GM23338 (cell line): ENCODE measurements at regions not wholly inside any gene's neighbourhood (a gene's known extent, or its start where the extent isn't known, plus 50 kb on each side); places are given as distances from the start of the nearest gene placed in this dataset.

Experiments used
- ATAC-seq: fragments of 200-7000 bp; cut with Tn5 transposase; 3 replicates; pipeline ENCODE4 v1.9.1; 2020
- DNase-seq: peaks from one replicate; pipeline ENCODE4 v3.0.0-alpha.2; 2015; ENCODE audit warnings: low spot score
- H2AFZ ChIP-seq: fragments of 200-600 bp; sonication (generic); 2 replicates; pipeline ENCODE4 v1.8.0; 2016; ENCODE audit warnings: antibody characterized with exemption, mild to moderate bottlenecking, moderate library complexity
- H3F3A ChIP-seq: fragments of 200-600 bp; sonication (generic); replicated peaks from 2 replicates; pipeline ENCODE4 v1.8.0; 2017; ENCODE audit warnings: antibody characterized with exemption, mixed run types, low read depth
- H3K27ac ChIP-seq: fragments of 200-600 bp; sonication (generic); 2 replicates; pipeline ENCODE4 v1.6.1; 2016; ENCODE audit warnings: low read depth
- H3K27me3 ChIP-seq: fragments of 200-600 bp; sonication (generic); 2 replicates; pipeline ENCODE4 v1.8.0; 2016; ENCODE audit warnings: mild to moderate bottlenecking, mixed run types, moderate library complexity; ENCODE audit not compliant: insufficient read depth
- H3K36me3 ChIP-seq: fragments of 200-600 bp; sonication (generic); 2 replicates; pipeline ENCODE4 v1.8.0; 2016; ENCODE audit warnings: mild to moderate bottlenecking; ENCODE audit not compliant: insufficient read depth
- H3K4me1 ChIP-seq: fragments of 200-600 bp; sonication (generic); 2 replicates; pipeline ENCODE4 v1.8.0; 2016; ENCODE audit warnings: mild to moderate bottlenecking, moderate library complexity; ENCODE audit not compliant: insufficient read depth
- H3K4me2 ChIP-seq: fragments of 200-600 bp; sonication (generic); 2 replicates; pipeline ENCODE4 v1.7.1; 2017; ENCODE audit warnings: mixed run types
- H3K4me3 ChIP-seq: fragments of 200-600 bp; sonication (generic); 2 replicates; pipeline ENCODE4 v1.6.1; 2016; ENCODE audit warnings: mixed run types
- H3K79me2 ChIP-seq: fragments of 200-600 bp; sonication (generic); replicated peaks from 2 replicates; pipeline ENCODE4 v1.8.0; 2017; ENCODE audit warnings: mild to moderate bottlenecking; ENCODE audit not compliant: insufficient read depth
- H3K9me2 ChIP-seq: fragments of 200-600 bp; sonication (generic); 2 replicates; pipeline ENCODE4 v1.8.0; 2017; ENCODE audit not compliant: insufficient read depth
- H4K20me1 ChIP-seq: fragments of 200-600 bp; sonication (generic); replicated peaks from 2 replicates; pipeline ENCODE4 v1.8.0; 2017; ENCODE audit warnings: mild to moderate bottlenecking; ENCODE audit not compliant: insufficient read depth
- H3K27ac Mint-ChIP-seq: 2 replicates; pipeline ENCODE4 v1.8.0; 2020; ENCODE audit warnings: inconsistent platforms, mild to moderate bottlenecking, moderate library complexity, mixed read lengths
- H3K27me3 Mint-ChIP-seq: 3 replicates; pipeline ENCODE4 v1.8.0; 2022; ENCODE audit warnings: low read depth, mild to moderate bottlenecking, moderate library complexity, mixed read lengths, inconsistent platforms; ENCODE audit not compliant: insufficient read depth, poor library complexity
- H3K36me3 Mint-ChIP-seq: 3 replicates; pipeline ENCODE4 v1.8.0; 2021; ENCODE audit warnings: low read depth, mild to moderate bottlenecking, inconsistent platforms, moderate library complexity, mixed read lengths
- H3K4me1 Mint-ChIP-seq: 3 replicates; pipeline ENCODE4 v1.8.0; 2020; ENCODE audit warnings: mild to moderate bottlenecking, inconsistent platforms, mixed read lengths
- H3K4me3 Mint-ChIP-seq: 3 replicates; pipeline ENCODE4 v1.8.0; 2021; ENCODE audit warnings: moderate library complexity, mild to moderate bottlenecking, inconsistent platforms, mixed read lengths
- H3K9me3 Mint-ChIP-seq: 3 replicates; pipeline ENCODE4 v1.8.0; 2020; ENCODE audit warnings: moderate library complexity, mild to moderate bottlenecking, inconsistent platforms, mixed read lengths
- CREB1 ChIP-seq: fragments of 250-450 bp; sonication (Bioruptor Pico); IDR thresholded peaks from 2 replicates; pipeline ENCODE4 v1.5.0; 2020; ENCODE audit warnings: low read depth, mild to moderate bottlenecking, moderate library complexity
- ETS1 ChIP-seq: IDR thresholded peaks from 2 replicates; pipeline ENCODE4 v1.6.1; 2016; ENCODE audit warnings: antibody characterized with exemption
- EZH2 ChIP-seq: fragments of 200-600 bp; sonication (generic); IDR thresholded peaks from one replicate; pipeline ENCODE4 v1.8.0; 2017; ENCODE audit warnings: antibody characterized with exemption, mild to moderate bottlenecking, low read depth; ENCODE audit not compliant: unreplicated experiment
- EZH2phosphoT487 ChIP-seq: fragments of 200-600 bp; sonication (generic); IDR thresholded peaks from one replicate; pipeline ENCODE4 v1.8.1; 2018; ENCODE audit warnings: antibody characterized with exemption; ENCODE audit not compliant: unreplicated experiment
- JUNB ChIP-seq: IDR thresholded peaks from one replicate; pipeline ENCODE4 v1.6.1; 2016; ENCODE audit warnings: antibody characterized with exemption; ENCODE audit not compliant: unreplicated experiment
- NANOG ChIP-seq: IDR thresholded peaks from 2 replicates; pipeline ENCODE4 v1.6.1; 2016; ENCODE audit warnings: antibody characterized with exemption, borderline replicate concordance
- POLR2AphosphoS5 ChIP-seq: IDR thresholded peaks from 2 replicates; pipeline ENCODE4 v1.6.1; 2016; ENCODE audit warnings: antibody characterized with exemption, low read depth
- REST ChIP-seq: IDR thresholded peaks from one replicate; pipeline ENCODE4 v1.6.1; 2018; ENCODE audit warnings: antibody characterized with exemption; ENCODE audit not compliant: unreplicated experiment
- ZNF114 ChIP-seq: fragments of 250-450 bp; sonication (Bioruptor Pico); IDR thresholded peaks from 2 replicates; pipeline ENCODE4 v1.5.0; 2020; ENCODE audit warnings: mild to moderate bottlenecking, moderate library complexity
- ZNF331 ChIP-seq: fragments of 250-450 bp; sonication (Bioruptor Pico); IDR thresholded peaks from 2 replicates; pipeline ENCODE4 v1.5.0; 2020; ENCODE audit warnings: low read depth, mild to moderate bottlenecking, moderate library complexity

- Histone ChIP-seq H3F3A (no peaks in the 10 kb centered on the region), H4K20me1 (no peaks in the 10 kb centered on the region), H3K4me1 (no peaks in the 10 kb centered on the region), H3K36me3 (0 out of 2 replicates have a peak, but pooled peaks cover 4% of the 10 kb centered on the region), H3K27ac (no peak overlapping the region), H3K4me2 (no peak overlapping the region), H3K79me2 (no peaks in the 10 kb centered on the region), H3K27me3 (no peaks in the 10 kb centered on the region), H3K4me3 (no peak overlapping the region), H2AFZ (no peak overlapping the region), H3K9me2 (no peaks in the 10 kb centered on the region)
- no peak for ATAC-seq
- Mint-ChIP-seq H3K27me3 (peaks cover 3% of the 10 kb centered on the region), H3K27ac (no peak overlapping the region), H3K9me3 (peaks cover 10% of the 10 kb centered on the region; the same call in 2 of the 3 replicates), H3K4me1 (no peaks in the 10 kb centered on the region), H3K4me3 (no peak overlapping the region), H3K36me3 (0 out of 3 replicates have a peak, but pooled peaks cover 3% of the 10 kb centered on the region)
- DNase-seq, result no peak
- TF ChIP-seq ETS1 (no peak), REST (no peak), ZNF331 (no peak), NANOG (no peak), JUNB (no peak), ZNF114 (CRISPR knock-in tag) (no peak), EZH2phosphoT487 (no peak)
These were observed 161.2 kb upstream of the CHD1 start for GRCh38 chr5:99089822-99090549.

- Histone ChIP-seq H3F3A (no peaks in the 10 kb centered on the region), H3K36me3 (0 out of 2 replicates have a peak, but pooled peaks cover 4% of the 10 kb centered on the region), H3K4me1 (no peaks in the 10 kb centered on the region), H4K20me1 (no peaks in the 10 kb centered on the region), H3K4me3 (no peak overlapping the region), H3K79me2 (no peaks in the 10 kb centered on the region), H3K9me2 (no peaks in the 10 kb centered on the region), H2AFZ (0 out of 2 replicates have a peak overlapping the region, but pooled peaks have one; percentile 72), H3K4me2 (no peak overlapping the region), H3K27ac (no peak overlapping the region), H3K27me3 (no peaks in the 10 kb centered on the region)
- no peak for TF ChIP-seq EZH2
- no peak for TF ChIP-seq POLR2AphosphoS5
- no peak for TF ChIP-seq CREB1 (CRISPR knock-in tag)
- TF ChIP-seq REST, result no peak
- TF ChIP-seq ZNF114 (CRISPR knock-in tag), result no peak
- no peak for TF ChIP-seq JUNB
- no peak for TF ChIP-seq NANOG
- Mint-ChIP-seq H3K27me3 (peaks cover 3% of the 10 kb centered on the region), H3K9me3 (peaks cover 10% of the 10 kb centered on the region; the same call in 2 of the 3 replicates), H3K27ac (no peak overlapping the region), H3K36me3 (0 out of 3 replicates have a peak, but pooled peaks cover 3% of the 10 kb centered on the region), H3K4me1 (no peaks in the 10 kb centered on the region), H3K4me3 (no peak overlapping the region)
- no peak for DNase-seq
- no peak for ATAC-seq
These were observed 159.5 kb upstream of the CHD1 start for GRCh38 chr5:99088309-99088708.
